ENCODE measurements at regions not wholly inside any gene's neighbourhood (a gene's known extent, or its start where the extent isn't known, plus 50 kb on each side); places are given as distances from the start of the nearest gene placed in this dataset.
"Not testable (repeated sequence)": the region's sequence is repeated elsewhere in the genome, so short reads cannot be mapped to it uniquely, and the experiment has no call there.

DNA sequence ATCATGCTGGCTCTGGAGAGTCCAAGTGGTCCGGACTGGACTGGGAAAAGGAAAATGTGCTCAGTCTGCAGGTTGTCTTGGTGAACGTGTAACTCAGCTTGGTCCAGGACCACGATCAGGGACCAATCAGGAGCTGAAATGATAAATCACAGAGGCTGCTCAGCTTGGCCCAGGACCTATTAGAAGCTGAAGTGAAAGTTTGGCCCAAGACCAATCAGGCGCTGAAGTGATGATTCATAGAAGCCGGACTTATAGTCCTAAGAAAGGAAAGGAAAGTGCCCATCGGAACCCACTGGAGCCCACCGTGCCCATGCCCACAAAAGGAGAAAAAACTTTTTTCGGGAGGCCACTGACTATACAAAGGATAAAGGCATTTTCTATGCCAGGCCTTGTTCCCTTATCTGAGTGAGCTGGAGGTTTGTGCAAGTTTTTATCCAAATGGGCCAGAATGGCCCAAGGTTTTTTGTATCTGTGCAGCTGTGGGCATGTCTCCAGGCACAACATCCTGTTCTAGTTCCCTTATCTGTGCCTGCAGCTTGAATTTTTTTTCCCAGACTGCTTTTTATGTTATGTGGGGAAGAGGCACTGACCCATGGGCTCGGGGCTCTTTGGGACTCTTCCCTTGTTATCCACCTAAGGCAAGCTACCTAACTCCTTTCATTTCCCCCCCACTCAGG lies 194.4 kb downstream of the FAM133A start:
- no peak for DNase-seq

DNA sequence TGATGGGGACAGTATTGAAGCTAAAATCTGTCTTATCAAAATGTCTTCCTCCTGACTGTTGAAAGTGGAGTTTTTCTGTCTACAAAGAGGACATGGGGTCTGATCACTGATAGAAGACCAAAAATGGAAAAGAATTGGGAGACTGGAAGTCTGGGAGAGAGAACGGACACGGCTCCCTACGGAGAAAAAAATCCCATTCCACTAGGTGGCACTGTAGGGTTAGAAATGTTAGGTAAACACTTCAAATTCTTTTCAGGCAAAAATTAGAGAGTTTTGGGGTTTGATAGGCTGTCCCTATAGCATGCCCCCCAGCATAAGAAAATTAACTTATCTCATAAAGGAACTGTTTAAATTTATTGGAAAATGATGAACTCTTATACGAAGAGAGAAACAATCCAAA lies 200.5 kb downstream of the FAM133A start:
- peak; percentile 35 for DNase-seq

DNA sequence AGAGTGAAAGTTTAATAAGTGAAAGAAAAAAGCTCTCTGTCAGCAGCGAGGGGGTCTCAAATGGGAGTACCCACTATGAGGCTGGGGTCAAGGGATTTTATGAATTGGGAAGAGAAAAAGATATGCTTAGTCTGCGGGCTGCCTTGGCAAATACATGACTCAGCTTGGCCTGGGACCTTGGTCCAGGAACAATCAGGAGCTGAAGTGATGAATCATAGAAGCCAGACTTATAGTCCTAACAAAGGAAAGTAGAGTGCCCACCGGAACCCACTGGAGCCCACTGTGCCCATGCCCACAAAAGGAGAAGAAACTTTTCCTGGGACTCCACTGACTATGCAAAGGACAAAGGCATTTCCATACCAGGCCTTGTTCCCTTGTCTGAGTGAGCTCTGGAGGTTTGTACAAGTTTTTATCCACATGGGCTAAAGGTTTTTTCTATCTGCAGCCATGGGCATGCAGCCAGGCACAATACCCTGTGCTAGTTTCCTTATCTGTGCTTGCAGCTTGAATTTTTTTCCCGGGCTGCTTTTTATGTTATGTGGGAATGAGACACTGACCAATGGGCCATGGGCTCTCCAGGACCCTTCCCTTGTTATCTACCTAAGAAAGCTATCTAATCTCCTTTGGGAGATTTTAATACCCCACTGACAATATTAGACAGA lies 201.7 kb downstream of the FAM133A start:
- DNase-seq = no peak

DNA sequence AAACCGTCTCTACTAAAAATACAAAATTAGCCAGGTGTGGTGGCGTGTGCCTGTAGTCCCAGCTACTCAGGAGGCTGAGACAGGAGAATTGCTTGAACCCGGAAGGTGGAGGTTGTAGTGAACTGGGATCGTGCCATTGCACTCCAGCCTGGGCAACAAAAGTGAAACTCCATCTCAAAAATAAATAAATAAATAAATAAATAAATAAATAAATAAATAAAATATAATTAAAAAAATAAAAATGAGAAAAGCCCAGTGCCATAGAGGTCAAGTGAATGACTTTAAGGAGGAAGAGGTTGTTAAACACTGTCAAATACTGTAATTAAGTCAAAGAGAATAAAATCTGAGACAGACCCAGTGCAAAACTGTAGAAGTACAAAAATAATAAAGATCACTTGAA lies 247.0 kb downstream of the FAM133A start:
- not testable (repeated sequence) for DNase-seq

DNA sequence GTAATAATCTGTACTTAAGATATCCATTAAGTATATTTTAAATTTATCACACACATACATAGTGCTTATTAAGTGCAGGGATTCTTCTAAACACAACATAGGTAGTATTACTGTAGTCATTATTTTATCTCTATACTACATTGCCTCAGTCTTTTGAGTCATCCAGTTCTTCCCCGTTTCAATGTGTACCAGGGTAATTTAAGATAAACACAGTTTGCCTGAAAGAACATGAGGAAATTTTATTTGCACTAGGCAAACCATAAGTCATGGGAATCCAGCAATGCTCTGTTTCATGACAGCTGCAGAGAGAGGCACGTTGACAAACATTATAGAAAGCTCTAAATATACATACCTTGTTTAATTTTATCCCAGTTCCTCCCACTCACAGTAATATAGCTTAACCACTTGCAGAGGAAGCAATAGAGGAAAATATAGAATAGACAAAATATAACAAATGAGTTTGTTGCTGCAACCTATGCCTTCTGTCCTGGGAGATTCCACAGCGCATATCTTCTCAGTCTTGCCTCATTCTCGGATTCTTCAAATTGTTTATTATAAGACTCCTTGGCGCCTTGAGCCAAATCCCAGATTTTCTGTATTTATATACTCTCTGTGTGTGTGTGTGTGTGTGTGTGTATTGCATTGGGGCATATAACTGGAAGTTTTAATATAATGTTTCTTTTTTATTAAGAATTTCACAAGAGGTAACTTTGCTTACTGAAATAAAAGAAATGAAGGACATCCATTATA lies 258.6 kb downstream of the FAM133A start:
- no peak for DNase-seq

DNA sequence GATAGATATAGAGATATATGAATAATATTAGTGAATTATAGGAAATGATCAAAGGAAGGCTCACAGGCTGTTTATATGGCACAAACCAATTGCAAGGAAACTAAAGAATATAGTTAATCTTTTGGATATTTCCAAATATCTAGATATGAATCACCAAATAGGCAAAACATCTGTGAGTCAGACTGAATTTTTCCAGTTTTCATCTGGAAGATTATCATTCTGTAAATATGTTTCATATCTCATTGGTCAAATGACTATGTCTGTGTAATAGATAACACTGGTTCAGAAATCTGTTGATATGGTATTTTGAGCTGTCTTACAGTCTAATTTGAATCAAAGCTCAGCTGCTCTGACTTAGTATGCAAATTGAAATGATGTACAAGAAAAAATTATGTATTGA lies 303.6 kb downstream of the FAM133A start:
- no peak for DNase-seq

DNA sequence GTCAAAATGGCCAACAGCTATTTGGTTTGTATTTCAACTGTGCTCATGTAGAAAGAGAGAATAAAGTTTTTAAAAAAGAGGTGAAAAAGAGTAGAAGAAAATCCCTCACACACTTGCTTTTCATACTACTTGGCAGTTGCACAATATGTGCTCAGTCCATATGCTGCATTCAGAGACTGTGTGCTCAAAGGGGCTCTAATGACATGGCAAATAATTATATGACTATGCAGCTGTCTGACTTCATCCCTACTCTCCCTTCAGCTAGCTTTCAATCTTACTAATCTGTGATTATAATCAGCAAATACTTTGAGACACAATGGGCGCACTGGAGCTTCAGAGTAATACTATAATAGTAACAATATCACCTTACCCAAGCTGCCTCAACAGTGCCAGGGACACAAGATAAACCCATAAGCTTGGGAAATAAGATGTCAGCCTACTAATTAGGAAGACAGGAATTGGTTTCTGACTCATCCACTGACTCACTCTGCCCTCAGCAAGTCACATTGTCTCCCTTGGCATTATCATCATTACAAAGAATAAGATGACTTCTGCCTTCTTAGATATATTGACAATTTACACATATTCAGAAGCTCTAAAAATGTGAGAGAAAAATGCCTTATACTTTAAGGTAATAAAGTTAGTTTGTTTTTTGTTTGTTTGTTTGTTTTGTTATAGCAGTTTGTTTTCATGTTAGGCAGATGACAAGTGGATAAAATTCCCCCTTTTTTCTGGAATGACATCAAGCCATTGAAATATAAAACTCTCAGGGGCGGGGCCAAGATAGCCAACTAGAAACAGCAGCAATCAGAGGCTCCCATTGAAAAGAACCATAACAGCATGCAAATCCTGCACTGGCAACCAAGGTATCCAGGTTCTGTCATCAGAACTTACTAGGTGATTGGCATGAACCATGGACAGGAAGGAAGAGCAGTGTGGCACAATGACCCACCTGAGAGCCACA lies 311.6 kb downstream of the FAM133A start:
- DNase-seq = no peak

Measured in NCI-H1694 treated with DMSO at 0.1 percent for 48 hours (cell line).